Skeletal muscle tissue (tissue), 3 donors: ENCODE measurements at regions not wholly inside any gene's neighbourhood (a gene's known extent, or its start where the extent isn't known, plus 50 kb on each side); places are given as distances from the start of the nearest gene placed in this dataset.

Source experiments
- H3K27ac ChIP-seq: one replicate; pipeline ENCODE4 v1.7.0; 2013; ENCODE audit warnings: mild to moderate bottlenecking, low read depth, low read length, inconsistent platforms
- H3K27me3 ChIP-seq, 3 donors: one replicate each; pipeline ENCODE4 v1.7.0; 2013; ENCODE audit warnings: low read length in 3 of 3; ENCODE audit not compliant: control insufficient read depth in 3 of 3, insufficient read depth in 3 of 3
- H3K36me3 ChIP-seq, 3 donors: one replicate each; pipeline ENCODE4 v1.7.0; 2013; ENCODE audit warnings: low read length in 3 of 3; ENCODE audit not compliant: control insufficient read depth in 3 of 3, insufficient read depth in 3 of 3
- H3K4me1 ChIP-seq, 3 donors: one replicate each; pipeline ENCODE4 v1.7.0; 2013; ENCODE audit warnings: low read length in 3 of 3, mild to moderate bottlenecking in 3 of 3; ENCODE audit not compliant: control insufficient read depth in 3 of 3, insufficient read depth in 3 of 3
- H3K4me3 ChIP-seq, 3 donors: one replicate each; pipeline ENCODE4 v1.7.0; 2013; ENCODE audit warnings: low read length in 3 of 3
- H3K9ac ChIP-seq, 3 donors: one replicate each; pipeline ENCODE4 v1.7.0; 2013; ENCODE audit warnings: low read length in 3 of 3, mild to moderate bottlenecking in 3 of 3, moderate library complexity in 2 of 3, low read depth in 1 of 3
- H3K9me3 ChIP-seq, 3 donors: one replicate each; pipeline ENCODE4 v1.7.0; 2013; ENCODE audit warnings: low read length in 3 of 3; ENCODE audit not compliant: control insufficient read depth in 3 of 3
- donor health status: Osteomylitis.

- peaks cover 10 to 17% (median 11%) of the 10 kb centered on the region in 3 donors for H3K4me1 ChIP-seq
- H3K9me3 ChIP-seq = no peaks in the 10 kb centered on the region
- no peak overlapping the region for H3K9ac ChIP-seq
Measured at GRCh38 chr3:72460205-72461174, 387.8 kb downstream of the SHQ1 start.

GRCh38 chr3:72459588-72459987 is 388.7 kb downstream of the SHQ1 start:
- Histone ChIP-seq H3K27me3 (peaks cover 0 to 2% (median 0%) of the 10 kb centered on the region in 3 donors), H3K9ac (no peak overlapping the region), H3K9me3 (no peaks in the 10 kb centered on the region), H3K4me3 (no peak overlapping the region), H3K27ac (no peak overlapping the region), H3K36me3 (no peaks in the 10 kb centered on the region), H3K4me1 (peaks cover 10 to 17% (median 11%) of the 10 kb centered on the region in 3 donors)

More at GRCh38 chr3:72460205-72461174, 387.8 kb downstream of the SHQ1 start:
- H3K4me3 ChIP-seq = no peak overlapping the region
- peaks cover 0 to 2% (median 0%) of the 10 kb centered on the region in 3 donors for H3K27me3 ChIP-seq
- no peaks in the 10 kb centered on the region for H3K36me3 ChIP-seq
- no peak overlapping the region for H3K27ac ChIP-seq

- H3K9me3 ChIP-seq = no peaks in the 10 kb centered on the region
- peaks cover 10 to 17% (median 11%) of the 10 kb centered on the region in 3 donors for H3K4me1 ChIP-seq
- no peak overlapping the region for H3K9ac ChIP-seq
- H3K27ac ChIP-seq = no peak overlapping the region
- no peaks in the 10 kb centered on the region for H3K36me3 ChIP-seq
- H3K4me3 ChIP-seq = no peak overlapping the region
- H3K27me3 ChIP-seq = no peaks in the 10 kb centered on the region
Measured at GRCh38 chr3:72458375-72458774, 389.9 kb downstream of the SHQ1 start.

GRCh38 chr3:72454441-72454840 is 393.8 kb downstream of the SHQ1 start:
- Histone ChIP-seq H3K9me3 (no peaks in the 10 kb centered on the region), H3K4me1 (no peaks in the 10 kb centered on the region), H3K9ac (no peak overlapping the region), H3K27ac (no peak overlapping the region), H3K27me3 (peaks cover 0 to 3% (median 0%) of the 10 kb centered on the region in 3 donors), H3K4me3 (no peak overlapping the region), H3K36me3 (no peaks in the 10 kb centered on the region)

DNA sequence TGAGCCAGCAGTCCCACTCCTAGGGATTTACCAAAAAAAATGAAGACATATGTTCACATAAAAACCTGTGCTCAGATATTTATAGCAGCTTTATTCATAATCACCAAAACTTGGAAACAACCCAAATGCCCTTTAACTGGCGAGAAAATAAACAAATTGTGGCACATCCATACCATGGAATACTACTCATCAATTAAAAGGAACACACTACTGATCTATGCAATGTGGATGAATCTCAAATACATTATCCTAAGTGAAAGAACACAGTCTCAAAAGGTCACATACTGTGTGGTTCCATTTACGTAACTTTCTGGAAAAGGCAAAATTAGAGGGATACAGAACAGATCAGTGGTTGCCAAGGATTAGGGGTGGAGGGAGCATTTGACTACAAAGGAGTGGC is 394.5 kb downstream of the SHQ1 start:
- Histone ChIP-seq H3K9ac (no peak overlapping the region), H3K4me3 (no peak overlapping the region), H3K27ac (no peak overlapping the region), H3K27me3 (peaks cover 0 to 3% (median 0%) of the 10 kb centered on the region in 3 donors), H3K36me3 (no peaks in the 10 kb centered on the region), H3K4me1 (no peaks in the 10 kb centered on the region), H3K9me3 (no peaks in the 10 kb centered on the region)

- no peaks in the 10 kb centered on the region for H3K9me3 ChIP-seq
- H3K9ac ChIP-seq = no peak overlapping the region
- peaks cover 0 to 3% (median 0%) of the 10 kb centered on the region in 3 donors for H3K27me3 ChIP-seq
- no peaks in the 10 kb centered on the region for H3K4me1 ChIP-seq
- no peak overlapping the region for H3K27ac ChIP-seq
- no peaks in the 10 kb centered on the region for H3K36me3 ChIP-seq
- no peak overlapping the region for H3K4me3 ChIP-seq
Measured at GRCh38 chr3:72452745-72453144, 395.5 kb downstream of the SHQ1 start.

DNA sequence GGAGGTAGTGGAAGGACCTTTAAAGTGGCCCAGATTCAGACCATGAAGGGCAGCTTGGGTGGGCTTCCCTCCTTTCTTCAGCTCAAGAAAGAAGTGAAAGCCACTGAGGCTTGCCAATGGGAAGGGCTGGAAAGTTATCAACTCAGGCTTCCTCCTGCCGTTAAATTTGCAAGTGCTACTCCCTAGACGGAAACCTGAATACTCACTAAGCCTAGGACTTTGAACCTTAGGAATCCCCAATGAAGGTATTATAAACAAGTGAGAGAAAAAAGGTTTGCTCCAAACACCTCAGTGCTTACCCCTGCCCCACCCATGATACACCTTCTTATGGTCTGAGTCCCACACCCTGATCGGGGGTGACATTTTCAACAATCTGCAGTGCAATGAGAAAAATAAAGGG is 396.4 kb downstream of the SHQ1 start:
- no peaks in the 10 kb centered on the region for H3K36me3 ChIP-seq
- H3K4me3 ChIP-seq = no peak overlapping the region
- H3K27ac ChIP-seq = no peak overlapping the region
- no peaks in the 10 kb centered on the region for H3K9me3 ChIP-seq
- peaks cover 0 to 4% (median 0%) of the 10 kb centered on the region in 3 donors for H3K4me1 ChIP-seq
- no peak overlapping the region for H3K9ac ChIP-seq
- H3K27me3 ChIP-seq = peaks cover 0 to 3% (median 0%) of the 10 kb centered on the region in 3 donors

GRCh38 chr3:72449551-72449950 is 398.7 kb downstream of the SHQ1 start:
- Histone ChIP-seq H3K27ac (no peak overlapping the region), H3K27me3 (peaks cover 0 to 3% (median 0%) of the 10 kb centered on the region in 3 donors), H3K9ac (no peak overlapping the region), H3K4me3 (no peak overlapping the region), H3K4me1 (peaks cover 4 to 9% (median 7%) of the 10 kb centered on the region in 3 donors), H3K9me3 (no peaks in the 10 kb centered on the region), H3K36me3 (no peaks in the 10 kb centered on the region)

- Histone ChIP-seq H3K4me1 (peaks cover 4 to 9% (median 7%) of the 10 kb centered on the region in 3 donors), H3K36me3 (no peaks in the 10 kb centered on the region), H3K27me3 (peaks cover 0 to 3% (median 0%) of the 10 kb centered on the region in 3 donors), H3K9me3 (no peaks in the 10 kb centered on the region), H3K9ac (no peak overlapping the region), H3K27ac (no peak overlapping the region), H3K4me3 (no peak overlapping the region)
Measured at GRCh38 chr3:72448858-72449257, 399.4 kb downstream of the SHQ1 start.

DNA sequence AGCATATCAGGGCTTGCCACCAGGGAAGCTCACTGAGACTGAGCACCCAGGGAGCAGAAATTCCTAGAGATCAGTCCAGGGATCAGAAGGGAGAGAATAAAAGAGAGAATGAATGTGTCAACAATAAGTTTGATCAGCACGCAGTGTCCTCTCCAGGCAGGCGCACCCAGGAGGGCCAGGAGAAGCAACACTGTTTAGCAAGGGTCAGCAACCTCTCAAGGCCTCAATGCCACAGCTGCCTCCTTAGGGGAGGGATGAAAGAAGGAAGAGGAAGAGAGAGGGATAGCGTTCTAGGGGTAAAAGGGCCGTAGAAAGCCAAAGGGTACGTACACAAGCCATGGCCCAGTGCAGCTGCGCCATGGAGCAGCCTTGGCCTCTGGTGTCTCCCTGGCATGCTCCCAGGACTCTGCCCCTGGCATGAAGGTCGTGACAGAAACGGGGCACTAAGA is 399.8 kb downstream of the SHQ1 start:
- H3K9ac ChIP-seq = no peak overlapping the region
- H3K27me3 ChIP-seq = peaks cover 0 to 3% (median 0%) of the 10 kb centered on the region in 3 donors
- H3K4me1 ChIP-seq = peaks cover 4 to 9% (median 7%) of the 10 kb centered on the region in 3 donors
- H3K9me3 ChIP-seq = no peaks in the 10 kb centered on the region
- no peak overlapping the region for H3K27ac ChIP-seq
- no peak overlapping the region for H3K4me3 ChIP-seq
- H3K36me3 ChIP-seq = no peaks in the 10 kb centered on the region
